ENCODE measurements at regions not wholly inside any gene's neighbourhood (a gene's known extent, or its start where the extent isn't known, plus 50 kb on each side); places are given as distances from the start of the nearest gene placed in this dataset.

GRCh38 chr13:106259928-106260327, 275.5 kb downstream of the EFNB2 start:
- Histone ChIP-seq H3K4ac (ENCODE audit: low read length) (no peak overlapping the region), H3K23ac (ENCODE audit: low read depth, low read length, poor library complexity) (no peak overlapping the region), H3K27ac (replicated peaks; ENCODE audit: low read length) (no peak overlapping the region), H2BK12ac (ENCODE audit: low read length) (no peak overlapping the region), H2BK120ac (ENCODE audit: low read depth, low read length) (no peak overlapping the region), H4K91ac (ENCODE audit: low read depth, low read length, poor library complexity) (no peak overlapping the region), H3K4me1 (ENCODE audit: control insufficient read depth in 2 of 2, insufficient read depth in 1 of 2, low read depth in 1 of 2, low read length in 2 of 2) (peaks cover 0 to 3% of the 10 kb centered on the region in 2 donors), H2AK5ac (ENCODE audit: low read depth, low read length) (no peak overlapping the region), H3K36me3 (replicated peaks in 1 of 2; ENCODE audit: control insufficient read depth in 2 of 2, insufficient read depth in 2 of 2, low read length in 2 of 2) (no peaks in the 10 kb centered on the region), H3K14ac (ENCODE audit: low read length) (no peak overlapping the region), H3K4me2 (ENCODE audit: insufficient read depth, low read length, poor library complexity, severe bottlenecking) (no peak overlapping the region), H3K9me3 (replicated peaks in 1 of 2; ENCODE audit: control insufficient read depth in 2 of 2, insufficient read depth in 1 of 2, low read depth in 1 of 2, low read length in 2 of 2) (peaks cover 3 to 19% of the 10 kb centered on the region in 2 donors), H2BK15ac (ENCODE audit: low read length) (no peak overlapping the region), H3K9ac (ENCODE audit: low read depth, low read length, poor library complexity) (no peak overlapping the region), H2AFZ (ENCODE audit: low read length) (no peak overlapping the region), H3K18ac (ENCODE audit: low read length) (no peak overlapping the region), H4K8ac (ENCODE audit: low read depth, low read length) (no peak overlapping the region), H3K79me1 (ENCODE audit: low read depth, low read length) (no peaks in the 10 kb centered on the region), H3K4me3 (ENCODE audit: low read length in 2 of 2) (no peak overlapping the region), H2BK5ac (ENCODE audit: low read length) (no peak overlapping the region), H3K27me3 (ENCODE audit: control insufficient read depth in 3 of 3, insufficient read depth in 3 of 3, low read depth in 1 of 3, low read length in 3 of 3) (no peaks in the 10 kb centered on the region)
- no peak for DNase-seq (ENCODE audit: low spot score)
- WGBS, 2 donors (ENCODE audit: extremely low coverage in 2 of 2, insufficient read length in 2 of 2, insufficient replicate concordance in 1 of 2), result no CpG with 5 or more reads among the region's 19 CpGs

DNA sequence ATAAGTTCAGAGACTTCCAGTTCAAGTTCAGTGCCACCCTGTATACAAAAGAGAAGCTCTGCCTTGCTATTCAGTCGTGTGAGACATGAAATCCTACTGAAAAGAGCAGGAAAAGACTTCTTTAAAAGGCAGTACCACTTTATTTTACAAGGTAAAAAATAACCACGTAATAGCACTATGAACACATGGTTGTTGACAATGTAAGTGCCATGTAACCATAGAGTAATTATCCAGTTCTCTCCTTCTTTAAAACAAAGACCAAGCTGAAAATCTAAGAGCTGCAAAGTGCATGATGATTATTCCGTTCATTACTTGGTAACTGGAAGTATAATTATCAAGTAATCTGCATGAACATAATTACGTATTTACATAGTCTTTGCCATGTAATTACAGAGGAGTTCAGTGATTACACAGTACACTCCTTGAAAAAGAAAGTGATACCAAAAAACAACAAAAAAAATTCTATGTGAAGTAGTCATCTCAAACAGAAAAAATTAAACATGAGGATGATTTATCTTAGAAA, 288.7 kb downstream of the EFNB2 start:
- H3K4me3 ChIP-seq (ENCODE audit: low read length in 2 of 2), result no peak overlapping the region

DNA sequence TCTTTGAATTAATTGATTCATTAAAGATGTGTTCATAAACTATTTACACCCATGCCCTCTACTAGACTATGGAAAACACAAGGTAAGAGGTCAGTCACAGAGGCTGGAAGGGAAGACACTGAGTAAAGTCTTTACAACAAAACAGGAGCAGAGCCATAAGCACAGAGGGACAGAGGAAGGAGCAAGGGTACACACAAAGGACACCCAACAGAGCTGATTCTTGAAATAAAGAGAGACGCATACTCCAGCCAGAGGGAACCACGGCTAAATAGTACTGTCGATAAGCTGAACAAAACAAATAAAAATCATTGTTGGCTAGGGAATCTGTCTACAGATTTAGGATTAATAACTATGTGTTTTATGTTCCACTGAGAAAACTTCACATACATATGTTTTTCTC, 289.2 kb downstream of the EFNB2 start:
- DNase-seq (ENCODE audit: low spot score), result no peak
- Histone ChIP-seq H3K14ac (ENCODE audit: low read length) (no peak overlapping the region), H3K4me1 (ENCODE audit: control insufficient read depth in 2 of 2, insufficient read depth in 1 of 2, low read depth in 1 of 2, low read length in 2 of 2) (peaks cover 0 to 1% of the 10 kb centered on the region in 2 donors), H4K8ac (ENCODE audit: low read depth, low read length) (no peak overlapping the region), H2BK5ac (ENCODE audit: low read length) (no peak overlapping the region), H3K4me3 (ENCODE audit: low read length in 2 of 2) (no peak overlapping the region), H2AFZ (ENCODE audit: low read length) (no peak overlapping the region), H2BK120ac (ENCODE audit: low read depth, low read length) (no peak overlapping the region), H3K27ac (replicated peaks; ENCODE audit: low read length) (no peak overlapping the region), H3K23ac (ENCODE audit: low read depth, low read length, poor library complexity) (no peak overlapping the region), H4K91ac (ENCODE audit: low read depth, low read length, poor library complexity) (no peak overlapping the region), H3K4ac (ENCODE audit: low read length) (no peak overlapping the region), H2AK5ac (ENCODE audit: low read depth, low read length) (no peak overlapping the region), H3K27me3 (ENCODE audit: control insufficient read depth in 3 of 3, insufficient read depth in 3 of 3, low read depth in 1 of 3, low read length in 3 of 3) (peaks cover 0 to 2% (median 0%) of the 10 kb centered on the region in 3 experiments), H3K79me1 (ENCODE audit: low read depth, low read length) (no peaks in the 10 kb centered on the region), H3K4me2 (ENCODE audit: insufficient read depth, low read length, poor library complexity, severe bottlenecking) (no peak overlapping the region), H3K18ac (ENCODE audit: low read length) (no peak overlapping the region), H3K9me3 (replicated peaks in 1 of 2; ENCODE audit: control insufficient read depth in 2 of 2, insufficient read depth in 1 of 2, low read depth in 1 of 2, low read length in 2 of 2) (no peaks in the 10 kb centered on the region), H2BK15ac (ENCODE audit: low read length) (no peak overlapping the region), H3K9ac (ENCODE audit: low read depth, low read length, poor library complexity) (no peak overlapping the region), H3K36me3 (replicated peaks in 1 of 2; ENCODE audit: control insufficient read depth in 2 of 2, insufficient read depth in 2 of 2, low read length in 2 of 2) (no peaks in the 10 kb centered on the region), H2BK12ac (ENCODE audit: low read length) (no peak overlapping the region)
- no CpG with 5 or more reads among the region's 3 CpGs for WGBS, 2 donors (ENCODE audit: extremely low coverage in 2 of 2, insufficient read length in 2 of 2, insufficient replicate concordance in 1 of 2)

More for the DNA sequence above, 288.7 kb downstream of the EFNB2 start:
- Histone ChIP-seq H3K14ac (ENCODE audit: low read length) (no peak overlapping the region), H3K9ac (ENCODE audit: low read depth, low read length, poor library complexity) (no peak overlapping the region), H3K4me1 (ENCODE audit: control insufficient read depth in 2 of 2, insufficient read depth in 1 of 2, low read depth in 1 of 2, low read length in 2 of 2) (peaks cover 0 to 1% of the 10 kb centered on the region in 2 donors), H2BK15ac (ENCODE audit: low read length) (no peak overlapping the region), H3K79me1 (ENCODE audit: low read depth, low read length) (no peaks in the 10 kb centered on the region), H3K18ac (ENCODE audit: low read length) (no peak overlapping the region), H2AFZ (ENCODE audit: low read length) (no peak overlapping the region), H3K4ac (ENCODE audit: low read length) (no peak overlapping the region), H3K36me3 (replicated peaks in 1 of 2; ENCODE audit: control insufficient read depth in 2 of 2, insufficient read depth in 2 of 2, low read length in 2 of 2) (no peaks in the 10 kb centered on the region), H2AK5ac (ENCODE audit: low read depth, low read length) (no peak overlapping the region), H3K23ac (ENCODE audit: low read depth, low read length, poor library complexity) (no peak overlapping the region), H2BK120ac (ENCODE audit: low read depth, low read length) (no peak overlapping the region), H3K27ac (replicated peaks; ENCODE audit: low read length) (no peak overlapping the region), H4K8ac (ENCODE audit: low read depth, low read length) (no peak overlapping the region), H2BK12ac (ENCODE audit: low read length) (no peak overlapping the region), H3K27me3 (ENCODE audit: control insufficient read depth in 3 of 3, insufficient read depth in 3 of 3, low read depth in 1 of 3, low read length in 3 of 3) (peaks cover 0 to 2% (median 0%) of the 10 kb centered on the region in 3 experiments), H2BK5ac (ENCODE audit: low read length) (no peak overlapping the region), H4K91ac (ENCODE audit: low read depth, low read length, poor library complexity) (no peak overlapping the region), H3K9me3 (replicated peaks in 1 of 2; ENCODE audit: control insufficient read depth in 2 of 2, insufficient read depth in 1 of 2, low read depth in 1 of 2, low read length in 2 of 2) (no peaks in the 10 kb centered on the region), H3K4me2 (ENCODE audit: insufficient read depth, low read length, poor library complexity, severe bottlenecking) (no peak overlapping the region)
- WGBS, 2 donors (ENCODE audit: extremely low coverage in 2 of 2, insufficient read length in 2 of 2, insufficient replicate concordance in 1 of 2), result no CpG with 5 or more reads among the region's 4 CpGs
- DNase-seq (ENCODE audit: low spot score), result no peak

DNA sequence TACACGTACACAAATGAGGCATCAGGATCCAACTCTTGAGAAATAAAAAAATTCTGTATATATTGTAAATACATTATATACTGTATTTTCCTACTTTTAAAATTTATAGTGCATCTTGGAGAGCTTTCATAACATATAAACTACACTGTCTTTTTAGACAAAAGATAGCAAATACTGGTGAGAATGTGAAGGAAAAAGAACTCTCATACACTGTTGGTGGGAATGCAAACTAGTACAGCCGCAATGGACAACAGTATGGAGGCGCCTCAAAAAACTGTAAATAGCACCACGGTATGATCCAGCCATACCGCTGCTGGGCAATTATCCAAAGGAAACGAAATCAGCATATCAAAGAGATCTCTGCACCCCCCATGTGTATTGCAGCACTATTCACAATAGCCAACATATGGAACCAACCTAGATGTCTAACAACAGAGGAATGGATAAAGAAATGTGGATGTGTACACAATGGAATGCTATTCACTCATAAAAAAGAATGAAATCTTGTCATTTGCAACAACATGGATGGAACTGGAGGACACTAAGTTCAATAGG, 292.4 kb downstream of the EFNB2 start:
- H3K27me3 ChIP-seq (ENCODE audit: control insufficient read depth in 3 of 3, insufficient read depth in 3 of 3, low read depth in 1 of 3, low read length in 3 of 3), result peaks cover 0 to 2% (median 0%) of the 10 kb centered on the region in 3 experiments
- no peak overlapping the region for H4K91ac ChIP-seq (ENCODE audit: low read depth, low read length, poor library complexity)
- H2BK12ac ChIP-seq (ENCODE audit: low read length), result no peak overlapping the region
- no peak overlapping the region for H2BK120ac ChIP-seq (ENCODE audit: low read depth, low read length)
- H3K18ac ChIP-seq (ENCODE audit: low read length), result no peak overlapping the region
- H3K27ac ChIP-seq (replicated peaks; ENCODE audit: low read length), result no peak overlapping the region
- no peak overlapping the region for H2AFZ ChIP-seq (ENCODE audit: low read length)
- H3K36me3 ChIP-seq (replicated peaks in 1 of 2; ENCODE audit: control insufficient read depth in 2 of 2, insufficient read depth in 2 of 2, low read length in 2 of 2), result no peaks in the 10 kb centered on the region
- no peak overlapping the region for H3K14ac ChIP-seq (ENCODE audit: low read length)
- H3K79me1 ChIP-seq (ENCODE audit: low read depth, low read length), result no peaks in the 10 kb centered on the region
- H3K9ac ChIP-seq (ENCODE audit: low read depth, low read length, poor library complexity), result no peak overlapping the region
- no peak overlapping the region for H3K4ac ChIP-seq (ENCODE audit: low read length)
- no CpG with 5 or more reads among the region's 6 CpGs for WGBS, 2 donors (ENCODE audit: extremely low coverage in 2 of 2, insufficient read length in 2 of 2, insufficient replicate concordance in 1 of 2)
- H2AK5ac ChIP-seq (ENCODE audit: low read depth, low read length), result no peak overlapping the region
- no peak overlapping the region for H2BK15ac ChIP-seq (ENCODE audit: low read length)
- no peak overlapping the region for H3K23ac ChIP-seq (ENCODE audit: low read depth, low read length, poor library complexity)
- H3K9me3 ChIP-seq (replicated peaks in 1 of 2; ENCODE audit: control insufficient read depth in 2 of 2, insufficient read depth in 1 of 2, low read depth in 1 of 2, low read length in 2 of 2), result no peaks in the 10 kb centered on the region
- H3K4me3 ChIP-seq (ENCODE audit: low read length in 2 of 2), result no peak overlapping the region
- H3K4me2 ChIP-seq (ENCODE audit: insufficient read depth, low read length, poor library complexity, severe bottlenecking), result no peak overlapping the region
- no peak overlapping the region for H2BK5ac ChIP-seq (ENCODE audit: low read length)
- DNase-seq (ENCODE audit: low spot score), result no peak
- H4K8ac ChIP-seq (ENCODE audit: low read depth, low read length), result no peak overlapping the region
- H3K4me1 ChIP-seq (ENCODE audit: control insufficient read depth in 2 of 2, insufficient read depth in 1 of 2, low read depth in 1 of 2, low read length in 2 of 2), result peaks cover 0 to 1% of the 10 kb centered on the region in 2 donors

Measured in neuronal stem cell (in vitro differentiated cells).